Neural crest cell (in vitro differentiated cells): ENCODE measurements at regions not wholly inside any gene's neighbourhood (a gene's known extent, or its start where the extent isn't known, plus 50 kb on each side); places are given as distances from the start of the nearest gene placed in this dataset.

Experiments
- DNase-seq: peaks from one replicate; pipeline ENCODE4 v3.0.0; 2021; ENCODE audit warnings: low read depth, mixed read lengths, low spot score
- H3K27ac Mint-ChIP-seq: one replicate; pipeline ENCODE4 v1.8.0; 2021; ENCODE audit warnings: mild to moderate bottlenecking, mixed read lengths; ENCODE audit not compliant: unreplicated experiment
- H3K27me3 Mint-ChIP-seq: 2 replicates; pipeline ENCODE4 v1.8.0; 2021; ENCODE audit warnings: low read depth, mild to moderate bottlenecking, mixed read lengths
- H3K36me3 Mint-ChIP-seq: 2 replicates; pipeline ENCODE4 v1.8.0; 2021; ENCODE audit warnings: low read depth, mild to moderate bottlenecking, mixed read lengths
- H3K4me1 Mint-ChIP-seq: 2 replicates; pipeline ENCODE4 v1.8.0; 2021; ENCODE audit warnings: mixed read lengths
- H3K4me3 Mint-ChIP-seq: one replicate; pipeline ENCODE4 v1.8.0; 2021; ENCODE audit warnings: mild to moderate bottlenecking, mixed read lengths
- H3K9me3 Mint-ChIP-seq: 2 replicates; pipeline ENCODE4 v1.8.0; 2021; ENCODE audit warnings: mixed read lengths
- CTCF ChIP-seq: fragments of 200-600 bp; sonication (generic); conservative IDR thresholded peaks from 2 replicates; pipeline ENCODE4 v1.5.0; 2021; ENCODE audit warnings: antibody characterized with exemption, mild to moderate bottlenecking

GRCh38 chr16:61030616-61031015, 1005.6 kb downstream of the CDH8 start:
- no peak for TF ChIP-seq CTCF
- no peak overlapping the region for H3K27ac Mint-ChIP-seq
- DNase-seq = no peak
- H3K27me3 Mint-ChIP-seq = peaks cover 5% of the 10 kb centered on the region
- H3K4me3 Mint-ChIP-seq = no peak overlapping the region
- no peaks in the 10 kb centered on the region for H3K4me1 Mint-ChIP-seq
- no peaks in the 10 kb centered on the region for H3K36me3 Mint-ChIP-seq
- no peaks in the 10 kb centered on the region for H3K9me3 Mint-ChIP-seq

GRCh38 chr16:61024180-61024900, 1011.9 kb downstream of the CDH8 start:
- Mint-ChIP-seq H3K36me3 (no peaks in the 10 kb centered on the region), H3K27me3 (peaks cover 5% of the 10 kb centered on the region), H3K4me3 (no peak overlapping the region), H3K4me1 (peaks cover 8% of the 10 kb centered on the region), H3K27ac (no peak overlapping the region), H3K9me3 (no peaks in the 10 kb centered on the region)
- DNase-seq = no peak
- no peak for TF ChIP-seq CTCF

GRCh38 chr16:61014869-61015268, 1021.4 kb downstream of the CDH8 start:
- no peak for TF ChIP-seq CTCF
- Mint-ChIP-seq H3K9me3 (peaks cover 8% of the 10 kb centered on the region), H3K27me3 (no peaks in the 10 kb centered on the region), H3K4me3 (no peak overlapping the region), H3K4me1 (no peaks in the 10 kb centered on the region), H3K27ac (no peak overlapping the region), H3K36me3 (no peaks in the 10 kb centered on the region)
- no peak for DNase-seq

GRCh38 chr16:61007694-61008093, 1028.5 kb downstream of the CDH8 start:
- no peak for TF ChIP-seq CTCF
- H3K9me3 Mint-ChIP-seq = no peaks in the 10 kb centered on the region
- H3K27ac Mint-ChIP-seq = no peak overlapping the region
- peaks cover 3% of the 10 kb centered on the region for H3K27me3 Mint-ChIP-seq
- H3K4me3 Mint-ChIP-seq = no peak overlapping the region
- DNase-seq = no peak
- no peaks in the 10 kb centered on the region for H3K36me3 Mint-ChIP-seq
- no peaks in the 10 kb centered on the region for H3K4me1 Mint-ChIP-seq

- Mint-ChIP-seq H3K4me3 (no peak overlapping the region), H3K27ac (no peak overlapping the region)
Observed at GRCh38 chr16:61005952-61006351, 1030.3 kb downstream of the CDH8 start.

More at GRCh38 chr16:61005952-61006351, 1030.3 kb downstream of the CDH8 start:
- H3K27me3 Mint-ChIP-seq = peaks cover 3% of the 10 kb centered on the region
- H3K4me1 Mint-ChIP-seq = no peaks in the 10 kb centered on the region
- TF ChIP-seq CTCF = no peak
- H3K9me3 Mint-ChIP-seq = no peaks in the 10 kb centered on the region
- no peak for DNase-seq
- H3K36me3 Mint-ChIP-seq = no peaks in the 10 kb centered on the region
